Neural cell (in vitro differentiated cells): ENCODE measurements at regions not wholly inside any gene's neighbourhood (a gene's known extent, or its start where the extent isn't known, plus 50 kb on each side); places are given as distances from the start of the nearest gene placed in this dataset.

Experiments
- CTCF ChIP-seq: fragments of 450-650 bp; IDR thresholded peaks from 2 replicates; pipeline ENCODE4 v1.5.1; 2014; ENCODE audit warnings: antibody characterized with exemption, mild to moderate bottlenecking, moderate library complexity; ENCODE audit not compliant: poor library complexity, severe bottlenecking
- EZH2 ChIP-seq: fragments of 200-600, 300-800 bp; shearing (Covaris generic), sonication (generic); IDR thresholded peaks from 2 replicates; pipeline ENCODE4 v1.6.1; 2014; ENCODE audit warnings: antibody characterized with exemption, low read length, borderline replicate concordance, mild to moderate bottlenecking; ENCODE audit not compliant: insufficient read depth, poor library complexity, severe bottlenecking
- RAD21 ChIP-seq: fragments of 450-650 bp; conservative IDR thresholded peaks from 2 replicates; pipeline ENCODE4 v1.6.1; 2014; ENCODE audit warnings: antibody characterized with exemption, mild to moderate bottlenecking, moderate library complexity

GRCh38 chr1:191371626-191372025 lies 786.6 kb upstream of the RGS18 start:
- TF ChIP-seq CTCF (no peak), EZH2 (no peak), RAD21 (no peak)
